HG02884 (cell line): ENCODE measurements at regions not wholly inside any gene's neighbourhood (a gene's known extent, or its start where the extent isn't known, plus 50 kb on each side); places are given as distances from the start of the nearest gene placed in this dataset.
"Not testable (repeated sequence)": the region's sequence is repeated elsewhere in the genome, so short reads cannot be mapped to it uniquely, and the experiment has no call there.

Experiments used
- ATAC-seq: cut with Tn5 transposase; IDR thresholded peaks from one replicate; pipeline ENCODE4 v1.9.1; 2021; ENCODE audit warnings: mild to moderate bottlenecking, moderate library complexity; ENCODE audit not compliant: unreplicated experiment

DNA sequence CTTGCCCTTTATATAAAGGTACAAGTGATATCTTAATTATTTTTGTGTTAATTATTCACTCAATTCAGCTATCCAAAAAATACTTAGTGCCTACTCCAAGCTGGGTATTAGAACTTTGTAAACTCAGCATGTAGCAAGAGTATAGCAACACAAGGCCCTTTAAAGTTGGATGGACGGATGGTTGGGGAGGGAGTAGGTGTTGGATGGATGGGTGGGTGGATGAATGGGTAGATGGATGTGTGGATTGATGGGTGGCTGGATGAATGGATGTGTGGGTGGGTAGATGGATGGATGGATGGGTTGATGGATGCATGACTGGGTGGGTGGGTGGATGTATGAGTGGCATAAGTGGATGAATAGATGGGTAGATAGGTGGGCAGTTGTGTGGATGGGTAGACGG, 211.5 kb downstream of the BANP start:
- not testable (repeated sequence) for ATAC-seq

DNA sequence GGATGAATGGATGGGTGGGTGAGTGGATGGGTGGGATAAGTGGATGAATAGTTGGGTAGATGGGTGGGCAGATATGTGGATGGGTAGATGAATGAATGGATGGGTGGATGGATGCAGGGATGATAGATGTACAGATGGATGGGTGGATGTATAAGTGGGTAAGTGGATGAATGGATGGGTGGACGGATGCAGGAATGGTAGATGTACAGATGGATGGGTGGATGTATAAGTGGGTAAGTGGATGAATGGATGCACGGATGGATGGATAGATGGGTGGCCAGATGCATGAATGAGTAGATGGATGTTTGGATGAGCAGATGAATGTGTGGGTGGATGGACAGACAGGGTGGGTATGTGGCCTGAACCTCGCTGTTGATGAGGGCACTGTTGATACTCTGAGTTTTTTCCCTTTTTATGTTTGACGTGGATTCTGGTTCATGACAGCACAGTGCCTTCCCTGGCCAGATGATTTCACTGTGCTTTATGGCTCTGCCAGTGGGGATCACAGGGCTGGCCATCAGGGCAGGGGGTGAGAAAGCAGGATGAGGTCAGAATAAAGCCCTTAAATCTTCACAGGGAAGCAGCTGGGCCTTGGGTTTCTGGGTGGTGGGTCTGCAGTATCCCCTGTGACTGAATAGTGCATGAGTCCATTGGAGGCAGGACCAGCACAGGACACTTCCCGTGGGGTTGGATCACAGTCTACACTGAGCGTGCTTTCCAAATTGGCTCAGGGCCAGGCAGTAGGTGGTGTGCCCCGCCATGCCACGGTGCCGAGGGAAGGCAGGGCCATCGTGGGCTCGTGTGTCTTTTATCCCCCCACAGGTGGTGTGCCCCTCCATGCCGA, 213.2 kb downstream of the BANP start:
- ATAC-seq: not testable (repeated sequence)

DNA sequence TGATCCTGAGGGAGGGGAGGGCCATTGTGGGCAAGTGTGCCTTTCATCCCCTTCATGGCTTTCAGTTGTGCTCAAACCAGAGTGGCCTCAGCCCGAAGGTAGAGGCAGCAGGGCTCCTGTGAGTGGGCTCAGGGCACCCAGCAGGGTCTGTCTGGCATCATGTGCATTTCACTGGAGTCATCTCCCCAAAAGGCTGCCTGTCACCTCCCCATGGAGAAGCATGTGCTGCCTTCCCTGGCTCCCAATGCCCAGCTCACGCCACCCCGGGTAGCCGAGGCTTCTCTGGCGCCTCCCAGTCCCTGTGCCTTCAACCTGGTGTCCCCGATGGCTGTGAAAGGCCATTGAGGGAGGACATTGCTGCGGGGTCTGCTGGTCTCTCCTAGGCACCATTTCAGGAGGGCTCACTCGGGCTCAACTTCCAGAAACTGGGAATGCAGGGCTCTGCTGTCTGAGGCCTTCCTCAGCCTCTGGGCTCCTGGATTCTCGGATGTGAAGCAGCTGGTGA, 213.9 kb downstream of the BANP start:
- ATAC-seq: not testable (repeated sequence)

DNA sequence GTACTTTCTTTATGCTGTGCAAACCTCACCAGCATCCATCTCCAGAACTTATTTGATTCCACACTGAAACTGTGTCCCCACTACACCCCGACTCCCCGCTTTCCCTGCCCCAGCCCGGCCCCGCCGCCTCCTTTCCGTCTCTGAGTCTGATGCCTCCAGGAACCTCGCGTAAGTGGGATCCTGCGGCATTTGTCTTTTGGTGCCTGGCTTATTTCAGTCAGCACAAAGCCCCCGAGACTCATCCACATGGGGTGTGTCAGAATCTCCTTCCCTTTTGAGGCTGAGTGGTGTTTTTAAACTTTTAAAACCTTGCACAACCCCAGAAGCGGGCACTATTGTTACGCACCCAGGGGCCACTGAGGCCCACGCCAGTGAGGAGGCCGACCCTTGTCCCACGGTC, 214.4 kb downstream of the BANP start:
- ATAC-seq: not testable (repeated sequence)

DNA sequence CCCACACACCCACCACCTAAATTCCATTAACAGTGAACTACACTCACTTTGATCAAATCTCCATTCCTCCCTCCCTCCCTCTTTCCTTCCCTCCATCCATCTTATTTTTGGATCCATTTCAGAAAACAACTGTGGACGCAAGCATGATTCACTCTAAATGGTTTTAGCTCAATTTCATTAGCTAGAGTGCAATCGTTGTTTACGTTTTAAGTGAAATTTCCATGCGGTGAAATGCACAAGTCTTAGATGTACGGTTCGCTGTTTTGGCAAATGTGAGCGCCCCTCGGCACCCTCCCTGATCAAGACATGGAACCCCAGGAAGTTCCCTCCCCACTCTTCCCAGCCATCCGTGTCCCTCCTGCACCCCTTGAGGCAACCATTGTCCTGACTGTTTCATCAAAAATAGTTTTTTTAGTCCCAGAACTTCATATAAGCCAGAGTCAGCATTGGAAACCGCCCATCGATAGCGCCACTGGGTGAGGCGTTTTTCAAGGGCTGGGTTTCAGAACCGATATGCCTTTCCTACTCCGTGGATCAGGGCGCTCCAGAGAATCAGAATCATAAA, 215.1 kb downstream of the BANP start:
- not testable (repeated sequence) for ATAC-seq

DNA sequence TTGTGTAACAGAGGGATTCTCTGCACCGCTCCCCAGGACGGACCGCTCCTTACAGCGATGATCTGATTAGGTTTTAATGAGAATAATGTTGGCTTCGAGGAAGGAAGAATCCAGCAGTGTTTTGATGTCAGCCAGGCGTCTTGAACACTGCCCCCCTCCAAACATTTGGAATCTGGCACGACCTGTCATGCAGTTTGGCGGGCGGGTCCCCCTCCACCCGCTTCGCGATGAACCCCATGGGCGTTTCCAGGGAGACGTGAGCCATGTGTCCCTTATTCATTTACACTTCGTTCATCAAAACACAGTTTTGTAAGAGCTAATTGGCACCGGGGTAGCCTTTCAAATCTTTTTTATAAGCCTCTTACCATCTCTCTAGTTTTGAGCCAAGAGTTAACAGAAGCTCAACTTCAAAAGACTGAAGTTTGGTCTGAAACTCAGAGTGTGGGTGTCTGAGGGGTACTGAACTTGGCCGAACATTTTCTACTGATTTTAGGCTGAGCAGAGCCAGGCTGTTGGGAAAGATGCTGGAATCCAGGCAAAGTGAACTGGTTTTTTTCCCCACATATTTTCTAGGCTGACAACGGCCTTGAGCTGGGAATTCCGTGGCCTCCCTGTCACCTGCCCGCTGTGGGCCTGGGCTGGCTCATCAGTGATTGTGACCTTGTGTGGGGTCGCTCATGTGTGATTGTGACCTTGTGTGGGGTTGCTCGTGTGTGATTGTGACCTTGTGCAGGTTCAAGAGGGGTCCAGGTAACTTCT, 214.8 kb upstream of the ZNF469 start:
- ATAC-seq: not testable (repeated sequence)

DNA sequence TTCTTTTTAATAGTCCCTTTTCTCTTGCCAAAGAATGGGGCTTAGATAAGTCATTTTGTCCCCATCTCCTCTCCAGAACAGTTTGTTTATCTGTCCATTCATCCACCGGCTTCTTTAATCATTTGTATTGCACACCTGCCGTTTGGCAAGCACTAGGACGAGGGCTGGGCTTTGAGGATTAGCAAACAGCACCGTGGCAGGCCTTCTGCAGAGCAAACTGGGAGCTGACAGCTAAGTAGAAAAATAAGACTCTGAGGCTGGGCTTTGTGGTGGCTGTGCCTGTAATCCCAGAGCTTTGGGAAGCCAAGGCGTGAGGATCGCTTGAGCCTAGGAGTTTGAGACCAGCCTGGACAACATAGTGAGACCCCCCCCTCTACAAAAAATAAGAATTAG, 214.2 kb upstream of the ZNF469 start:
- not testable (repeated sequence) for ATAC-seq

DNA sequence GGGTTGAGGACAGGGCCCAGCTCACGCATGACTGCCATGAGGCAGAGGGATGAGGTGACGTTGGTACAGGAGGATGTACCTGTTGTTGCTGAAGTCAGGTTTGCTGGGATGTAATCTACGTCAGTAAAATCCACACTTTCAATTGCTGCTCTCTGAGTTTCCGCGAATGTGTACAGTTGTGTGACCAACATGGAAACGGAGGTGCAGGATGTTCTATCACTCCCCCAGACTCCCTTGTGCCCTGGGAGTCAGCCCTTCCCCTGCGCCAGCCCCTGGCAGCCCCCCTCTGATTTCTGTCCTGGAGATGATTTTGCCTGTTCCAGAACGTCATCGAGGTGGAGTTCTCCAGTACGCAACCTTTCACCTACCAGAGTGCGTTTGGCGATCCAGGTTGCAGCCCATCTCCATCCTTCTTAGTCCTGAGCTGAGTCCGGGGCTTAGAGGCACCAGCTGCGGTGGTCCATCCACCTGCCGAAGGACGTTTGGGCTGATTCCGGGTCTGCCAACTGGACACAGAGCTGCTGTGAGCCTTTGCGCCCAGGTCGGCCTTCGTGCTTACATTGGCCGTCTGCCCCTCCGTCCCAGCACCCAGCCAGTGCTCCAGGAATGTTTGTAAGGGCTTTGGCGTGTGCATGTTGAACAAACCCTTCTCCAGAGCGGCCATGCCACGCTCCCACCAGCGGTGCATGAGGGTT, 213.5 kb upstream of the ZNF469 start:
- not testable (repeated sequence) for ATAC-seq

DNA sequence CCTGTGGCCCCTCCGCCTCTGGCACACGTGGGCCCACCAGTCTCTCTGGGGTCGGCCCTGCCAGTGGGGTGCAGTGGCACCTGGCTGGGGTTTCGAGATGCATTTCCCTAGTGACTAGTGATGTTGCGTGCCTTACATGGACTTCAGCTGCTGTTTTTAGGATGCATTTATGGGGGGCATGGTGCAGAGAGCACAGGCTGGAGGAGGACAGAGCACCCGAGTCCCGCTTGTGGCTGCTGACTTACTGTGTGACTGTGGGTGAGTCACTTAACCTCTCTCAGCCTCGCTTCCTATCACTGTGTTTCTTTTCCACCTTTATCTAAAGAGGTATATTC, 213.0 kb upstream of the ZNF469 start:
- not testable (repeated sequence) for ATAC-seq

DNA sequence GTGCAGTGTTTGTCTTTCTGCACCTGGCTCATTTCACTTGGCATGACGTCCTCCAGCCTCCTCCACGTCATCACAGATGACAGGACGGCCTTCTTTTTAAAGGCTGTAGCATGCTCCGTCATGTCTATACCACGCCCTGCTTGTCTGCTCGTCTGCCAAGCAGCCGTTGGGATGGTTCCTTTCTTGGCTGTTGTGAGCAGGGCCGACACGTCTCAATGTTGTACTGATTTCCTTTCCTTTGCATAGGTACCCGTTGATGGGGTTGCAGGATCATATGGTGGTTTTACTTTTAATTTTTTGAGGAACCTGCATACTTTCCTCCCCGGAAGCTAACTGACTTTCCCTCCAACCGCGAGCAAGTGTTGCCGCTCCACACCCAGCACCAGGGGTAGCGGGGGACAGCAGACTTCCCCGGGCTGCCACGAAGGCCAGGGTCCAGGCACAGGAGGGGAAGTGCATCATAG, 212.2 kb upstream of the ZNF469 start:
- no peak for ATAC-seq

DNA sequence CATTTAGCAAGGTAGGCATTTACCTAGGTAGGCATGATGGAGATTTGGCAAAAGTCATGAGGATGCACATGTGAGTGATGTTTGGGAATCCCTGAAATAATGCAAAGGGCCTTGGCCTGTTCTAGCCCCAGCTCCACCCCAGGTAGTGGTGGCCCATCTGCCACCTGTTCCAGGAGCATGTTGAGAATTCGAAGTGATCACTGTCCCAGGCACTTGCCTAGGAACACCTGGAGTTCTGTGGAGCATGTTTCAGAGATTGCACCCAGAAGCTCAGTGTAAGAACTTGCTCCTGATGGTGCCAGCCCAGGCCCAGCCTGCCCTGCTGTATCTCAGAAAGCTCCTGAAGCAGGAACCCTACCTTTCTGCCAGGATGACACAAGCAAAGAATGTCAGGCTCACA, 211.6 kb upstream of the ZNF469 start:
- not testable (repeated sequence) for ATAC-seq

DNA sequence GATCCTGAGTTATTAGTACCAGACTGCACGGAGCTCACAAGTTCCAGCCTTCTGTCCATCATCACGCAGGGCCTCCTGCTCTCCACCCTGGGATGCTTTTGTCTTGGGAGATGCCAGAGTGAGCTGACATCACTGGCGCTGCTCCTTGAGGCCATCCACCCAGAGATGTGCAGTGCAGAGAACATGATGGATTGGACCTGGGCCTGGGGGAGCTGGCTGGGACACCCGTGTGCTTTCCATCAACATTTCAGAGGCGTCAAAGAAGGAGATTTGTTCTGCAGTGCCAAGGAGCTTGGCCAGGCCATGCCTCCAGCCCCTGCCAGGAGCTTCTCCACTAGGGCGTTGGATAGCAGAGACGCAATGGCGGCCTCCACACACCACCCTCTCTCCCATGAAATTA, 206.6 kb upstream of the ZNF469 start:
- not testable (repeated sequence) for ATAC-seq

DNA sequence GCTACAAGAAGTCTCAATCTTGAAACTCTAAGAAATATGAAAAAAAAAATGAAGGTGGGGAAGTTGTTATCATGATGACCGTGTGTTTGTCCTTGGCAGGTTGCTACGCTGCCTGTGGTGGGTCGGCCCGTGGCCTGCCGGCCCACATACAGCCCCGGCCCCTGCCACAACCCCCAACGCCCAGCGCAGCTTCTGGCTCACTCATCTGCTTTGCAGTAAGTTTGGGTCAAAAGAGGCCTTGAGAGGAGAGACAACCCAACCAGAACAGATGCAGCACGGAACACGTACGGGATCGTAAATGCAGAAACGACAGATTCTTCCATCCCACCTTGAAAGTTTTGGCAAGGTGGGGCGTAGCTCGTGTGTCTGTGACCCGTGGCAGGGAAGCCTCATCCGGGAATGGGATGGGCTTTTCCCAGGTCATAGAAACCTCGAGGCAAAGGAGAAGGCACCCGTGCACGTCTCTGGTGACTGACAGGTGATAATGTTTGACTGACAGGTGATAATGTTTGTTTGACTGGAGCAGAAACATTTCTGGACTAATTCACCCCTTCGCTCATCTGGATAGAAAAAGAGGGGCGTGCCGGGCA, 206.1 kb upstream of the ZNF469 start:
- ATAC-seq: not testable (repeated sequence)

DNA sequence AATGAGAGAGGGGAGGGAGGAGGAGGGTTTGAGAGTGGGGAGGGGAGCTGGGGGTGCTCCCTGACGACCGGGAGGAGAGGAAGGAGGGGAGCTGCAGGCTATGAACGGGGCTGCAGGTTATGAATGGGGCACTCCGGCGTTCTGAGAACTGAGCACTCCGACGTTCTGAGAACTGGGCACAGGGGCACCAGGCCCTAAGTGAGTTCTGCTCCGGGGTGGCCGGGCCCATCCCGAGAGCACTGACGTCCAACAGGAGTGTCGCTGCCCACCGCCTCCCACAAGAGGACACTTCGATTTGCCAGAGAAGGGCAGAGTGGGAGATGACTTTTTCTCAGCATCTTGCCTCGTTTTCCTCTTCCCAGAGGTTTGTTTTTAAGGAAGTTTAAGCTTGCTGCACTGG, 204.5 kb upstream of the ZNF469 start:
- not testable (repeated sequence) for ATAC-seq

DNA sequence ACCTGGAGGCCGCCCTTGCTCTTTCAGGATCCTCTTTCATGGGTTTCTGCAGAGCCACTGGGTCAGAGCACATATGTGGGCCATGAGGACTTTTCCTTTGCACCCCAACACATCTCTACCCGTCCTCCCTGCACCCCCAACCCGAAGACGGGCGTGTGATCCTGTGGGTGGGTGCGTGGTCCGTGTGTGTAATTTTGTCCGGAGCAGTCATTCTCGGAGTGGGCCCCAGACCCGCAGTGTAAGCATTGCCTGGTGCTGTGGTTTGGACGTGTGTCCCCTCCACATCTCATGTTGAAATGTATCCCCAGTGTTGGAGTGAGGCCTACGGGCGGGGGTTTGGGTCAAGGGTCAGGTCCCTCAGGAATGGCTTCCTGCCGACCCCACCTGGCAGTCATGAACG, 203.9 kb upstream of the ZNF469 start:
- ATAC-seq: not testable (repeated sequence)

DNA sequence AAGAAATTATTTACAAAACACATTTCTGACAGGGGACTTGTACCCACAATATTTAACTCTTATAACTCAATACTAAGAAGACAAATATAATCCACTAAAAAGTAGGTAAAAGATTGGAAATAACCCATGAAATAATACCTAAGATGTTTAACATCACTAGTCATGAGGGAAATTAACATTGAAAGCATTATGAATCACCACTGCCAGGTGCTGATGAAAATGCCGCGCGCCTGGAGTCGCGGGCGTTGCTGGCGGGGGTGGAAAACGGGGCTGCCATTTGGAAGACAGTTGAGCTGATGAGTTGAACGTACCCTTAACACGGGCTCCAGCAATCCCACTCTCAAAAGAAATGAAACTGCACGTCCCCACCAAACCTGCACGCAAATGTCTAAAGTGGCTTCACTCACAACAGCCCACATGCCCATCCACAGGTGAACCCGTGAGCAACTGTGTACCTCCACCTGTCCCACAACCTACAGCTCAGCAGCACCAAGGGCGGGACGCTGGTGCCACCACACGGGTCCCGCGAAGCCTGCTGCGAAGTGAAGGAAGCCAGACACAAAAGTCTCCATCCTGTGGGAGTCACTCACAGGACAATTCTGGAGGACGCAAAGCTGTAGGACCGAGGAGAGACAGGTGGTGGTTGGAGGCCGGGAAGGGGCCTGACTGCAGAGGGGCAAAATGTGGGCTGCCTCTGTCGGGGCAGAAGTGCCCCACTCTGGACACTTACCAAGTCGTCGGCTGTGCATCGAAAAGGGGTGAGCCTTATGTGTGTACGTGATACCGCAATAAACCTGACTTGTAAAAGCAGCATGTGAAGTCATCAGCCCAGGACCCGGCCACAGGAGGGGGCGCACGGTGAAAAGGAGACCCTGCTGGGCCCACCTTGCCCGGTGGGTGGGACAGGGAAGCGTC, 199.5 kb upstream of the ZNF469 start:
- ATAC-seq: not testable (repeated sequence)

DNA sequence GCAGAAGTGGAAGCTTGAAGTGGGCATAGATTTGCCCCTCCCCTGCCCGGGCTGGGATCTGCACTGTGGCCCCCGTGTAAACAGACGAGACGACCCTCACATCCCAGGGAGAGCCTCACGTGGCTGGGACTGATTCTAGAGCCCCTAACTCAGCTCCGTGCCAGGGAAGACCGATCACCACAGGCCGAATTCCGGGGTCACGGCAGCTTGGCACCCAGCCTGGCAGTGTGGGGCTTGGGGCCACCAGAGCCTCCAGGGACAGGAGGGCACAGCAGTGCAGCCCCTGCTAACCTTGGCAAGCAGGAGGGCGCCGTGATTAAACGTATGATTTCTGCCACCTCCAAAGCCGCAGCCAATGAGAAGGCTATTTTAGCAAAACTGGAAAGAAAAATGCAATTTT, 198.7 kb upstream of the ZNF469 start:
- ATAC-seq: not testable (repeated sequence)

DNA sequence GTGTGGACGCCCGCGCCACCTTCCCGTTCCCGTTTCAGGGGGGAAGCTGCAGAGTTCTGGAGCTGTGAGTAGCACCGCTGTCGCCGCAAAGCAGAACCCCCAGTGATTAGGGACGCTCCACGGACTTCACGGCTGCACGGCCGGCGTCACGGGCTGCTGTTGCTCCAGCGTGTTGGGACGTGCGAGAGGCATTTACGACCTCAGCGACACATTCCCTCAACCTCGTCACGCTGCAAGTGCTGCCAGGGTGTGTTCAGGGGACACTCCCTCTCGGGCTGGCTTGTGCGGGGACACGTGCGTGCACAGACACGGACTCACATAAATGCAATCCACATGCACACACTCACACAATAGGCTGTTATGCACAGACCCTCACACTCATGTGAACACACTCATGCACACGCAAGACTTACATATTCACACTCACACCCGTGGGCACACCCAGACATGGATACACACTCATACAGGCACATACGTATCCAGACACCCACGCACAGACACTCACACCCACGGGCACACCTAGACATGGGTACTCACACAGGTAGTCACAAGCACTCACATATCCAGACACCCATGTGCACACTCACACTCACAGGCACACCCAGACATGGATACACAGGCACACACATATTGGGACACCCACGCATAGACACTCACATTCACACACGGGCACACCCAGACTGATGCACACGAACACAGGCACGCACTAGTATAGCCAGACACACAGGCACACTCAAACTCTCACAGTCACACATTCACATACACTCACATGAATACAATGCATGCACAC, 198.0 kb upstream of the ZNF469 start:
- ATAC-seq: not testable (repeated sequence)

DNA sequence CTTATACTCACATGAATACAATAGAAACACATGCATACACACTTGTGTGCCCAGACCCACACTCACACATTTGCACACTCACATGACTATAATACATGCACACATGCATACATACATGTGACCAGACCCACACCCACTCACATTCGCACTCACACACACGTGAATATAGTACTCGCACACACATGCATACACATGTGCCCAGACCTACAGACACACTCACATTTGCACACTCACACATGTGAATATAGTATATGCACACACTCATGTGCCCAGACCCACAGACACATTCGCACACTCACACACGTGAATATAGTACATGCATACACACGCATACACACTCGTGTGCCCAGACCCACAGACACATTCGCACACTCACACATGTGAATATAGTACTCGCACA, 197.4 kb upstream of the ZNF469 start:
- ATAC-seq: not testable (repeated sequence)
